ENCODE measurements at regions not wholly inside any gene's neighbourhood (a gene's known extent, or its start where the extent isn't known, plus 50 kb on each side); places are given as distances from the start of the nearest gene placed in this dataset.

GRCh38 chr19:32219881-32220472 is 125.4 kb upstream of the ZNF507 start:
- Mint-ChIP-seq H3K4me3 (no peak overlapping the region), H3K4me1 (ENCODE audit: low read depth) (peaks cover 6% of the 10 kb centered on the region), H3K36me3 (ENCODE audit: low read depth) (no peaks in the 10 kb centered on the region), H3K9me3 (no peaks in the 10 kb centered on the region), H3K27me3 (ENCODE audit: insufficient read depth) (no peaks in the 10 kb centered on the region; the same call in 1 of the 2 replicates), H3K27ac (no peak overlapping the region)
- TF ChIP-seq CTCF (IDR thresholded peaks at IDR 0.05) = no peak
- no peak for DNase-seq

- Mint-ChIP-seq H3K27ac (no peak overlapping the region), H3K4me3 (no peak overlapping the region), H3K27me3 (ENCODE audit: insufficient read depth) (no peaks in the 10 kb centered on the region; the same call in 1 of the 2 replicates), H3K36me3 (ENCODE audit: low read depth) (no peaks in the 10 kb centered on the region), H3K9me3 (no peaks in the 10 kb centered on the region), H3K4me1 (ENCODE audit: low read depth) (peaks cover 6% of the 10 kb centered on the region)
- DNase-seq = no peak
- no peak for TF ChIP-seq CTCF (IDR thresholded peaks at IDR 0.05)
These were observed 124.5 kb upstream of the ZNF507 start for GRCh38 chr19:32220951-32221350.

GRCh38 chr19:32222556-32222955 is 122.9 kb upstream of the ZNF507 start:
- no peak for DNase-seq
- no peaks in the 10 kb centered on the region for H3K9me3 Mint-ChIP-seq
- H3K27me3 Mint-ChIP-seq (ENCODE audit: insufficient read depth) = peaks cover 2% of the 10 kb centered on the region; the same call in 1 of the 2 replicates
- no peak for TF ChIP-seq CTCF (IDR thresholded peaks at IDR 0.05)
- H3K36me3 Mint-ChIP-seq (ENCODE audit: low read depth) = no peaks in the 10 kb centered on the region
- H3K4me1 Mint-ChIP-seq (ENCODE audit: low read depth) = peaks cover 6% of the 10 kb centered on the region
- no peak overlapping the region for H3K4me3 Mint-ChIP-seq
- no peak overlapping the region for H3K27ac Mint-ChIP-seq

GRCh38 chr19:32223106-32223505 is 122.3 kb upstream of the ZNF507 start:
- no peaks in the 10 kb centered on the region for H3K36me3 Mint-ChIP-seq (ENCODE audit: low read depth)
- peaks cover 4% of the 10 kb centered on the region for H3K27me3 Mint-ChIP-seq (ENCODE audit: insufficient read depth)
- H3K9me3 Mint-ChIP-seq = no peaks in the 10 kb centered on the region
- H3K4me1 Mint-ChIP-seq (ENCODE audit: low read depth) = peaks cover 6% of the 10 kb centered on the region
- DNase-seq = no peak
- TF ChIP-seq CTCF (IDR thresholded peaks at IDR 0.05) = no peak
- no peak overlapping the region for H3K4me3 Mint-ChIP-seq
- H3K27ac Mint-ChIP-seq = no peak overlapping the region

- no peak overlapping the region for H3K27ac Mint-ChIP-seq
- no peaks in the 10 kb centered on the region for H3K36me3 Mint-ChIP-seq (ENCODE audit: low read depth)
- peaks cover 4% of the 10 kb centered on the region for H3K27me3 Mint-ChIP-seq (ENCODE audit: insufficient read depth)
- no peak for DNase-seq
- peaks cover 6% of the 10 kb centered on the region for H3K4me1 Mint-ChIP-seq (ENCODE audit: low read depth)
- no peaks in the 10 kb centered on the region for H3K9me3 Mint-ChIP-seq
- no peak overlapping the region for H3K4me3 Mint-ChIP-seq
- no peak for TF ChIP-seq CTCF (IDR thresholded peaks at IDR 0.05)
These were observed 121.6 kb upstream of the ZNF507 start for GRCh38 chr19:32223595-32224370.

All from HFFc6 (cell line).